Activated naive CD4-positive, alpha-beta T cell treated with anti-CD3 and anti-CD28 coated beads, Interleukin-2, amount 50 U/mL, for 16 hours (primary cell): ENCODE measurements at regions not wholly inside any gene's neighbourhood (a gene's known extent, or its start where the extent isn't known, plus 50 kb on each side); places are given as distances from the start of the nearest gene placed in this dataset.
"Not testable (repeated sequence)": the region's sequence is repeated elsewhere in the genome, so short reads cannot be mapped to it uniquely, and the experiment has no call there.

Source experiments
- DNase-seq: peaks from one replicate; pipeline ENCODE4 v3.0.0-alpha.2; 2020

DNA sequence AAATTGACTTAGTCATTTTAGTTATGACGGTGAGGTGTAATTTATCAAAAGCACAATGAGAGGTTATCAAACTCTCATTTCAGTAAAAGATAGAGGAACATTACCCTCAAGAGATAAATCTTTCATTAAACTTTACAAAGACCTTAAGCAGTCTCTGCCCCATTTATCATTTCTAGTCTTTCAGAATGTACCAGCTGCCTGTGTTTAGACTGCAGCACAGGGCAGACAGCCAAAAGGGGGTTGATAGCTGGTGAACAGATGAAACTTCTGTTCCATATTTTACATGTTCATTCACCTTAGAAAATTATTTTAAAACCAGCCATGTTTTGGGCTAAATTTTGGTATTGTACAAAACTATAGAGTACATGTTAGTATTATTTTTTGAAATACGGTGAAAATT lies 514.6 kb upstream of the CNTN3 start:
- no peak for DNase-seq

DNA sequence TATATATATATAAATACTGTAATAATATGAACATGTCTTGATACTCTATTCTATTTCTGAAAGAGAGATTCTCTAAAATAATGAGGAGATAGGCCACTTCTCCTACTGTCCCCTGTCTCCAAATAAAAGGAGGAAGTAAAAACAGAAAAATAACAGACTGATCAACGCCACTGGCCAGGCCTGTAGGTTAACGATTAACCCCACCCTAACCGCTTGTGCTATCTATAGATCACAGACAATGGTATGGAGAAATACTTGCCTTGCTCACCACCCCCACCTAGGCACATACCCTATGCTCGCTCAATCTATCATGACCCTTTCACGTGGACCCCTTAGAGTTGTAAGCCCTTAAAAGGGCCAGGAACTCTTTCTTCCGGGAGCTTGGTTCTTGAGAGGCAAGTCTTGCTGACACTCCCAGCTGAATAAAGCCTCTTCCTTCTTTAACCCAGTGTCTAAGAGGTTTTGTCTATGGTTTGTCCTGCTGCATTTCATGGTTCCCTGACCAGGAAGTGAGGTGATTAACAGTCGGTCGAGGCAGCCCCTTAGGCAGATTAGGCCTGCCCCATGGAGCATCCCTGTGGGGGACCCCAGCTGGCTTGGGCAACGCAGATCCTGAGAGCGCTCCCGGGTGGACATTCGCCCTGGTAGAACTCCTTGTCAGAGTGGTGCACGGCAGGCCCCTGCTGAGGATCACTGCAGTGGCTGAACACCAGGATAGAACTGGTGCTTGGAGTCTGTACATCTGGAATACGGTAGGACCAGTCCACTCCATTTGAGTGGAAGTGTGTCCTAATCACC lies 521.8 kb upstream of the CNTN3 start:
- DNase-seq, result no peak

DNA sequence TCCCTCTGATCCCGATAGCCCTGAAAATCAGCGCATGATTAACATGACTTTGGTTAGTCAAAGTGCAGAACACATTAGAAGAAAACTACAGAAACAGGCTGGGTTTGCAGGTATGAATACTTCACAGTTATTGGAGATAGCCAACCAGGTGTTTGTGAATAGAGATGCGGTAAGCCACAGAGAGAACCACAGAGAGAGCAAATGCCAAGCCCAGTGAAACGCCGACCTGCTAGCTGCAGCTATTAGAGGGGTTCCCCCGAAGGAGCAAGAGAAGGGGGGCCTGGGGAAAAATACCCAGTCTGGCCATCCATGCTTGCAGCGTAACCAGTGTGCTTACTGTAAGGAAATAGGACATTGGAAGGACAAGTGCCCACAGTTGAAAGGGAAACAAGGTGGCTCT lies 523.9 kb upstream of the CNTN3 start:
- no peak for DNase-seq

DNA sequence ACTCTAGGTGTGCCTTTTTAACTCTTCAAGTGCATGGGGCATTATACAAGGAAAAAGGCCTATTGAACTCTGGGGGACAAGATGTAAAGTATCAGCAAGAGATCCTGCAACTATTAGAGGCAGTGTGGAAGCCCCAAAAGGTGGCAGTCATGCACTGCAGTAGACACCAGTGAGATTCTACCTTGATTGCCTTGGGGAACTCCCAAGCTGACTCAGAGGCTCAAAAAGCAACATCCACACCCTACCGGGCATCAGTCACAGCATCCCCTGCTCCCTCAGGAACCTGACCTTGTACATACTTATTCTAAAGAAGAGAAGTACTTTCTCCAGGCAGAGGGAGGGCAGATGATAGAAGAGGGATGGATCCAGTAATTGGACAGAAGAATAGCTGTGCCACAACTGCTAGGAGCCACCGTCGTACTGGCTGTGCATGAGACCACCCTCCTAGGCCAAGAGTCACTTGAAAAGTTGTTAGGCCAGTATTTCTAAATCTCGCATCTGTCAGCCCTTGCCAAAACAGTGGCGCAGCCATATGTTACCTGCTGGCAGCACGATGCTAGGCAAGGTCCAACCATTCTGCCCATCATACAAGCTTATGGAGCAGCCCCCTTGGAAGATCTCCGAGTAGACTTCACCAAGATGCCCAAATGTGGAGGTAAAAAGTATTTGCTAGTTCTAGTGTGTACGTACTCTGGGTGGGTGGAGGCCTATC lies 523.1 kb upstream of the FRG2C start:
- no peak for DNase-seq

DNA sequence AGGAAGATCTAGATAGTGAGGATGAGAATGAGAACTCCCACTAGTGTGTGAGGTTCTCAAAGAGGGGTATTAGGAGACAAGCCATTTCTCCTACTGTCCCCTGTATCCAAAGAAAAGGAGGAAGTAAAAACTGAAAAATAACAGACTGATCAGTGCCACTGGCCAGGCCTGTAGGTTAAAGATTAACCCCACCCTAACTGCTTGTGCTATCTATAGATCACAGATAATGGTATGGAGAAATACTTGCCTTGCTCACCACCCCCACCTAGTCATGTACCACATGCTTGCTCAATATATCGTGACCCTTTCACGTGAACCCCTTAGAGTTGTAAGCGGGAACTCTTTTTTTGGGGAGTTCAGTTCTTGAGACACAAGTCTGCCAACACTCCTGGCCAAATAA lies 519.7 kb upstream of the FRG2C start:
- DNase-seq, result no peak

DNA sequence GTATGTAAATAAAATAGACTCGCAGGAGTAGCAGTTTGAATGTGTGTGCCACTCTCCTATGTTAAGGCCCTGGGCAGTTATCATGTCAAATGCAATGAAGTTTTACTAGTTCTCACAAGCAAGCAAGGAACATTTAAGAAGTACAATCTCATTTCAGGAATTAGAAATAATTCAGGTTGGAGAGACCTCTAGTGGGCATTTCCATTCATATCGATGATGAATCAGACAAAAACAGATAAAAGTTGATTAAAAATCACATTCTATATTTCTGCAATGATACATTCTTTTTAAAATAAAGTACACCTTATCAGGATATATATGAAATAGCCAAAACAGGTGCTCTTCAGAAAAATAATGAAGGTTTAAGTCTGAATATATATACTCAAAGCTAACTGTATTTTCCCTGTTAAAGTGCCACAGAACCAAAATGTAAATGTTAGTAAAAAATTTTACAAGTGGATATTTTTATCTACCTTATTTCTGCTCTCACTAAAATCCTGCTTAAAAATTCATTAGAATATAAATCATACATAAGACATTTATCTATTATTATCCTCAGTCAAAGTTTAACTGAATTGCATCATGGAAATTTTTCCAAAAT lies 492.4 kb upstream of the FRG2C start:
- no peak for DNase-seq

DNA sequence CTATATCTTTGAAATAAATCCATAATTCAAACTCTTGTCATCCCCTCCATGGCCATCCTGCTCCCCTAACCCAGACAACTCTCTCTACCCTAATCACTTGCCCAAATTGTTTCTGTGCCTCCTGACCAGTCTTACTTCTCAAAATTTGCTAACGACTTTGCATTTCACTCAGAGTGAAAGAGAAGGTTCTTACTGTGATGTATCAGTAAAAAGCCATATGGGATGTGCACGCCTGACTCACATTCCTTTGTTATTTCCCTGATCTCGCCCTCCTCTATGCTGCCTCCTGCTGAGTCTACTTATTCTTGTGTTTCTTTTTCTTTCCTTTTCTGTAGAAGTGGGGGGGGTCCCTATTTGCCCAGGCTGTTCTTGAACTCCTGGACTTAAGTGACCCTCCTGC lies 487.2 kb upstream of the FRG2C start:
- DNase-seq, result no peak

DNA sequence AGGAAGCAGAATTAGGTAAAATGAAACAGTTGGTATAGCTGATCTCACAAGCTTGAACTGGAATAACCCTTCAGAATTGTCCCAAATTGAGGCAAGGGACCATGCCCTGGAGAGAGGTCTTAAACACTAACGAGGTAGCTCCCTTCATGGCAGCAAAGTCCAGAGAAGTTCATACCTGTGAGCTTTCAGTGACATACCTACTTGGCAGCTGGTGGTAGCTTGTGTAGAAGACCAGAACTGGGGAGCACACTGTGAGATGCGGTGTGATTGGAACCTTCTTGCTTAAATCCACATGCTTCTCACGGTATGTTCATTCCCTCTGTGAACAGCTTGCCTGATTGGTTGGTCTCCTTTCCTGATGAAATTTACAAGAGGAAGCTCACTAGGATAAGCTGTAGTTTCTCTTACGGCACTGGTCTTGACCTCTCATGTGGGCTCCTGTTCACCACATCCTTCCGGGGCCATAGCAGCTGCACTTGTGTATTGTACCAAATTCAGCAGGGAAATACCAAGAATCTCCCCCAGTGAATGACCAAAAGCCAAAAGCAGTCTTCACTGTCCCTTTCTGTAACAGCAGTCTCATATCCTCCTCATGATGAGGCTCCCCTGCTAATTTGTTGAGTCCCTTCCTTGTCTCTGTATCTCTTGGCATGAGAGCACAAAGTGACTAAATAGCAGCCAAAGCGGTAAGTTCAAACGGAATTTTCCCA lies 483.7 kb upstream of the FRG2C start:
- no peak for DNase-seq

DNA sequence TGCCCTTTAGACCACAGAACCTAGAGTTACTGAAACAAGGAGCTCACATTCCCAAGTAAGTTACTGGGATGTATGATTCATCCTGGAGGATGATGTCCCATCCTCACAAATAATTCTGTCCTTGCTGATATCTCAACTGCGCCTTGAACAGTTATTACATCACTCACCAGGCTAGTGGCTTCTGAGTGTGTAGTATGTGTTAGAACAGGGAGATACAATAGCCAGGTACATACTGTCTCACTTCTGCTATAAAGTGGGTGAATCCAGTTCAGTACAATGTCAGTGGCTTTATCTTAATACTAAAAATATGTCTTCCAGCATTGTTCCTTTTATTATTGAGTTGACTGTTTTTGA lies 483.2 kb upstream of the FRG2C start:
- no peak for DNase-seq

DNA sequence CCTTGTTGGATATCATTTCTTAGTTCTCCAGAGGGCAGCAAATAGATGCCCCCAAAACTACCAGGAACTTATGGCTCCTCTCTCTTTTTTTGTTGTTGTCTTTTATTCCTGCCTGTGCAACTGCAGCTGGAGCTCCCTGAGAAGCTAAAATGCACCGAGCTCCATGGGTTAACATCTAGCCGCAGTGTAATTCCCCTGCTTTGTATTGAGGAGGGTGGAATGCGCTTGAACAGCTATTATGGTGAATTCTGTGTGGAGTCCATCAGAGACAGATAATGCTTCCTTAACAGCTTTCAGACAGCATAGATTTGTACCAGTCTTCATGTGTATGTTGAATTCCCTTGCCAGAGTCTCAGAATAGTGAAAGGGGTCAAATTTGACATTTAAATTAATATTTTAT lies 475.2 kb upstream of the FRG2C start:
- no peak for DNase-seq

DNA sequence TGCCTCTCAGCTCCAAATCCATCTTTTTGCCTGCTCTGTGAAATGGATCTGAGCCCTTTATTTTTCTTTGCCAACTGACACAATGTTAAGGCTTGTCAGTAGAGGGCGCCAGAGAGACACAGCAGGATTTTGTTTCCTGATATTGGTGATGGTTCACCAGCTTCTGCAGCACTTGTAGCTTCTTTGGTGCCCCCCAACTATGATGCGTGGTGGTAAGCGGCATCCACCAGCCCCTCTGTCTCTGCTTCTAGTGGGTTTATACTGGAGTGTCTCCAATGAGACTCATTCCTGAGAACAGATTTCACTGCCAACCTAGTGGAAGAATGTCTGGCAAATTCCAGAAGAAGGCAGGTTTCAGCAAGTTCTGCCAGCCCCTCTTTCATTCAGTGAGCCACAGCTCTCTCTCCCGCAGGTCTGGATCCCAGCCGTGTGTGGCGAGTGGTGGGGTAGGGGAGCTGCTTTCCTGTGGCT lies 471.9 kb upstream of the FRG2C start:
- peak; percentile 34 for DNase-seq

DNA sequence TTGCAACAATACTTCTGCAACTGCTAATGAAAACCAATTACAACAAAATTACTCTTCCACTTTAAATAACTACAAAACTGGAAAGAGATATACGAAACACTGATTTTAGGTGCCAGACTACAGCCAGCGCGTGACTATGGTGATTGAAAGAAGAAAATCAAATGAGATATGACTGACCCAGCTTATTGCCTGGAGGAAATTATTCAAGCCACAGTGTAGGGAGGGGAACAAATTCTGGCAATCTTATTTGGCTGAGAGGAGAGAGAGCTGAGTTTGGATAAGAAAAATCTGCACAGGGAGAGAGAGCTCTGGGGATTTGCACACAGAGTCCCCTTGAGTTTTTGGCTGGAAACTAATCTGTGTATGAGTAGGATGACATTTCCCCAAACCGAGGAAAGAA lies 470.3 kb upstream of the FRG2C start:
- DNase-seq, result no peak

DNA sequence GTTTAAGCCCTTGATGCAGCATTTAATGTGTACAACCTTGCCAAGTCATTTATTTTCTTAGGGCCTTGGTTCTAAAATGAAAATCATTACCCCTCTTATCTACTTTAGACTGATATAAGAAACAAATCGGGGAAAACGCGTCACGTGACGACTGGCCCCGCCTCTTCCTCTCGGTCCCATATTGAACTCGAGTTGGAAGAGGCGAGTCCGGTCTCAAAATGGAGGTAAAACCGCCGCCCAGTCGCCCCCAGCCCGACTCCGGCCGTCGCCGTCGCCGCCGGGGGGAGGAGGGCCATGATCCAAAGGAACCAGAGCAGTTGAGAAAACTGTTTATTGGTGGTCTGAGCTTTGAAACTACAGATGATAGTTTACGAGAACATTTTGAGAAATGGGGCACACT lies 449.8 kb upstream of the FRG2C start:
- DNase-seq, result not testable (repeated sequence)

DNA sequence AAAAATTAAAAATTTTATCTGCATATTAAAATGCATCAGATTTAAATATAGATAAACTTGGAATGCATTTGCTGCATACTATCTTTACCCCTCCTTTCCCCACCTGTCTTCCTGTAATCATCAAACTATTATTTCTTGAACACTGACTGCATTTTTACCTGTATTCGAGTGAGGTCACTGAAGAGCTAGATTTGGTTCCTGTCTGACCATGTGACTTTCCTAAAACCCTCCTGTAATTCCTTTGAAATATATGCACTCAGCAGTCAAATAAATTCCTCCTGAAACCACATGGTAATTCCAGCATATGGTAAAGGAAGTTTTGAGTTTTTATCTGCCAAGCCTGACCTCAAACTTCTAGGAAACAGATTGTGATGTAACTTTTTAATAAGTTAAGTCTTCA lies 445.6 kb upstream of the FRG2C start:
- DNase-seq, result no peak

DNA sequence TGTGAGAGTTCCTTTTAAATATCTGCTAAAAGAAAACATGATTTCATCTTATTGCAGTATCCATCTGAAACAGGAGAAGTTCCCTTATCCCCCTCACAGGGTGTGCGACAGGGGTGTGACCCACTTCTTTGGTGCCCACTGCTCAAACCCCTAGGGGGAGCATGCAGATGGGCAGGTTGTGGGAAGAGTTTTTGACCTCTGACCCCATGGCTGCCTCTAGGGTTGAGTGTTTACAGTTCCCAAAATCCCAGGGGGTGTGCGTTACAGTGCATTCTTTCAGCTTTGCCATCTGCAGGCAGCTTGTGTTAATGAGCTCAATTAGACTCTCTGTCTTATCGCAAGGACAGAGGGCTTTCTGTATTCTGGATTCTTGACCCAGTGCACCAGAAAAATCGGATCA lies 443.2 kb upstream of the FRG2C start:
- no peak for DNase-seq

DNA sequence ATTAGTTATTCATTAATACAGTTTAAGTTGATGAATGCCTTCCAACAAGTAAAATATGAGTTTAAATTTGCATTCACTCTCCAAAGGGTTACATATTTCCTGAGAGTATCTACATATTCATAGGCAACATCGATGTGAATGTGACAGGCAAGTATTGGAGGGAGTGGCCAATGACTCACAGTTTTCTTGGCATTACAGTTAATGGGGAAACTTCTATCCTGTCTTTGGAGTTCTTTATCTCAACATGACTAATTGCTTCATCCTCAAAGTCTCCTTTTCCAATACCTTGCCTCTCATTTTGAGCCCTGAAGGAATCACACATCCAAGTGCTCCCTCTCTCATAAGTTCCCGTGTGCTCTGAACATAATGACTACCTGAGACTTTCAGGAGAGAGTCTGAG lies 439.7 kb upstream of the FRG2C start:
- DNase-seq, result no peak

DNA sequence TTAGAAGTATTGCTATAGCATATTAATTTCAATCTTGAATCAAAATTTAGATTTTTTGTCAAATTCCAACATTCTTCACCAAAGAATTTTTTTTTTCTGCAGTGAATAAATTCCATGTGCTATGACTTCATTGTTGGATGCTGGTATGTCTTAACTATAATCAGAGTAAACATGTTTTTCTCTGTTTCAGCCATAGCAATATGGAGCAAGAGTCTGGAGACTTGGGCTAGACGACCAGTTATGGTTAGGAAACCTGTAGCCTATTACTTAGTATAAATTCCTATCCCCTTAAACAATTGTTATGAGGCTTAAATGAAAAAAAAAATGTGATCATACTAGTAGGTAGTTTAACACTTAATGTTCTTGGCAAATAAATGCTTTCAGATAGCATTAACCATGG lies 431.9 kb upstream of the FRG2C start:
- no peak for DNase-seq

DNA sequence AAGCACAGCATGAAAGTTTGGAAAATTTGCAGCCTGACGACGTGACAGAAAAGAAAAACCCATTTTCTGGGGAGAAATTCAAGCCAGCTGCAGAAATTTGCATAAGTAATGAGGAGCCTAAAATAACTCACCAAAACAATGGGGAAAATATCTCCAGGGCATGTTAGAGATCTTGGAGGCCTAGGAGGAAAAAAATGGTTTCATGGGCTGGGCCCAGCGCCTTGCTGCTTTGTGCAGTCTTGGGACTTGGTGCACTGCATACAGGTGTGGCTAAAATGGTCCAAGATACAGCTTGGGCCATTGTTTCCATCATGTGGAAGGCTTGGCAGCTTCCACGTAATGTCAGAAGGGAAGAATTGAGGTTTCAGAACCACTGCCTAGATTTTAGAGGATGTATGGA lies 428.5 kb upstream of the FRG2C start:
- no peak for DNase-seq

DNA sequence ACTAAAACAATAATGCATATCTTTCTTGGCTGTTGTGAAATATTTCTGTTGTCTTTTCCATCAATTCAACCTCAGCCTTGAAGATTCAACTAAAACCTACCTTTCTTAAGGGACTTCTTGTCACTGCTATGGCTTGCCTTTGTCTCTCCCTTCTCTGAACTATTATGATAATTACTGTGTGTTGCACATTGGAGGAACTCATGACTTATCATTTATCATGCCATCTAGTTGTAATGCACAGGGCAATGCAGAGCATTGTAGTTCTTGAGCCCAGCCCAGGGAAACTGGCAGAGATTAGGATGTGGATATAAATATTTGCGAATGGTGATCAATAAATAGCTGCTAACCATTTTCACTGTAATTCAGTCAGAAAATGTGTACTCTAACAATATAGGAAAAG lies 427.1 kb upstream of the FRG2C start:
- DNase-seq, result no peak

DNA sequence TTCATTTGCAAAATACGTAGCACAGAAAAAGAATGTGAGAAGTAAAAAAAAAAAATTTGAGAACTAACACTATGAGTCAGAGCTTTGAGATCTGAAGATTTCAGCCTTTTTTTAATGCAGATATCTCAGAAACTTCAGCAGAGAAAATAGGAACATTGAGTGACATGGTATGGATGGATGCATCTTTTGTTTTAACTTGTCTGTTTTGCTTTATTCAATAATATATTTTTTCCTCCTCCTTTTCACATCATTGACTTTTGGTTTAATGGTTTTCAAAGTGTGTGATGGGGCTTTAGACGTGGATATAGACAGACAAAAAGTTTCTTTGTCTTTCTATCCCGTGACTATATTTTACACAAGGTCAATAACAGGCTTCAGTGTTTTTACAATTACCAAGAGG lies 426.7 kb upstream of the FRG2C start:
- DNase-seq, result no peak

DNA sequence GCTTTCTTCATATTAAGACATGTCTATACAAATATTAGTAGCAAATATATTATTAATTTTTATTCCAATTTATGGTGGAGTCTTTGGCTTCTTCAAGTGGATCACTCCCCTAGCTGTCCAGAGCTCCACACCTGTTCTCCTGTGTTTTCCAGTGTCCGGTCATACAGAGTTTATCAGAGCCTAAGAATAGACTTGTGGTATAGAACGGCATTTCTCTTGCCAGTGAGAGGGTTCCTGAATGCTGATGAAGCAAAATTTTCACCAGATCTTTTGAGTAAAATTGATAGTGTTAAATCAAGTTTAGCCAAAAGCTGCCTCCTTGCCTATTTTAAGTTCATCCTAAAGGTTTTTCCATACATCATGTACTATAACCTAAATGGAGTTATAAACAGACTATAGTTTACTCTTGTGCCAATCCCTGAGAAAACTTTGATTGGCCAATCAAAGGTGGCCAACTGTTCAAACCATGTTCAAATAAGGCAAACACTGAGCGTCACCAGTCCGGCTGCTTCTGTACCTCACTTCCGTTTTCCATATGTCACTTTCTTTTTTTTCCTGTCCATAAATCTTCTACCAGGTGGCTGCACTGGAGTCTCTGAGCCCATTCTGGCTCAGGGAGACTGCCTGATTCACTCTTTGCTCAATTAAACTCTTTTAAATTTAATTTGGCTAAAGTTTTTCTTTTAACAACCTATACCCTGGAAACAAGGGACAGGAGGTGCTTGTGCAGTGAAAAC lies 422.7 kb upstream of the FRG2C start:
- DNase-seq, result not testable (repeated sequence)

DNA sequence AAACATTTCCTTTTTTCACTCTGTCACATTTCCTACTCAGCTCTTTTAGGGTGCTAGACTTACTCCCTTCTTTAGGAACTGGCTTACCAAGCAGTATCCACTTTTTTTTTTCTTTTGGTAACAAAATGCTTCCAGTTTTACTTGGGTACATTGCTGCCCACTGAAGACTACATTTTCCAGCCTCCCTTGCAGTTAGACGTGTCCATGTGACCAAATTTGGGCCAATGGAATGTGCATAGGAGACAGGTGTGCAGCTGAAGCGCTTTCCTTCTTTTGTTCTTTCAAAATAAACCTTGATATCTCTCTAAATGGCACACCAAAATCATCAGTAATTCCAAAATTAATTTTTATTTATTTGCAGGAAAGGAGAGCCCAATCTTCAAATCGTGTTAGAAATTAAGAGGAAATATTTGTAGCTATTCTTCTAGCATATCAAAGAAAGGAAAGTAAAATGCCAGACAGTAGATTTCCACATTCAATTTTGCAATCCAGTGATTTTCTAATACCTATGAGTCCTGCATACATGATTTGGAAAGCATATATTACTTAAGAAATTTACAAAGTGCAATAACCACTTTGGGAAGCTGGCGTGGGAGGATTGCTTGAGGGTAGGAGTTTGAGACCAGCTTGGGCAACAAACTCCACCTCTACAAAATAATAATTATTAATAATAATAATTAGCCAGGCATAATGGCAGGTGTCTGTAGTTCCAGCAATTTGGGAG lies 422.0 kb upstream of the FRG2C start:
- no peak for DNase-seq
